ENCODE measurements at regions not wholly inside any gene's neighbourhood (a gene's known extent, or its start where the extent isn't known, plus 50 kb on each side); places are given as distances from the start of the nearest gene placed in this dataset.

GRCh38 chr14:86602263-86602662 is 1072.3 kb downstream of the FLRT2 start:
- TF ChIP-seq CTCF (IDR thresholded peaks at IDR 0.05; ENCODE audit: insufficient read depth, low read length), result no peak
- no peak for DNase-seq (ENCODE audit: low read depth)

GRCh38 chr14:86601813-86602212 is 1071.9 kb downstream of the FLRT2 start:
- DNase-seq (ENCODE audit: low read depth), result no peak
- TF ChIP-seq CTCF (IDR thresholded peaks at IDR 0.05; ENCODE audit: insufficient read depth, low read length), result no peak
- H3K4me3 ChIP-seq (ENCODE audit: low read depth, low read length), result no peak overlapping the region

More at GRCh38 chr14:86602263-86602662, 1072.3 kb downstream of the FLRT2 start:
- H3K4me3 ChIP-seq (ENCODE audit: low read depth, low read length), result no peak overlapping the region

GRCh38 chr14:86597279-86597678 is 1067.3 kb downstream of the FLRT2 start:
- DNase-seq (ENCODE audit: low read depth), result no peak
- no peak for TF ChIP-seq CTCF (IDR thresholded peaks at IDR 0.05; ENCODE audit: insufficient read depth, low read length)
- no peak overlapping the region for H3K4me3 ChIP-seq (ENCODE audit: low read depth, low read length)

- DNase-seq (ENCODE audit: low read depth), result no peak
- TF ChIP-seq CTCF (IDR thresholded peaks at IDR 0.05; ENCODE audit: insufficient read depth, low read length), result no peak
- no peak overlapping the region for H3K4me3 ChIP-seq (ENCODE audit: low read depth, low read length)
These were observed 1066.1 kb downstream of the FLRT2 start for GRCh38 chr14:86596024-86596423.

- DNase-seq (ENCODE audit: low read depth), result no peak
- TF ChIP-seq CTCF (IDR thresholded peaks at IDR 0.05; ENCODE audit: insufficient read depth, low read length), result no peak
- H3K4me3 ChIP-seq (ENCODE audit: low read depth, low read length), result no peak overlapping the region
These were observed 1045.2 kb downstream of the FLRT2 start for GRCh38 chr14:86575141-86575540.

- no peak for DNase-seq (ENCODE audit: low read depth)
- TF ChIP-seq CTCF (IDR thresholded peaks at IDR 0.05; ENCODE audit: insufficient read depth, low read length), result no peak
- H3K4me3 ChIP-seq (ENCODE audit: low read depth, low read length), result no peak overlapping the region
These were observed 1044.8 kb downstream of the FLRT2 start for GRCh38 chr14:86574778-86575129.

GRCh38 chr14:86574051-86574777 is 1044.3 kb downstream of the FLRT2 start:
- peak; percentile 47 for DNase-seq (ENCODE audit: low read depth)
- H3K4me3 ChIP-seq (ENCODE audit: low read depth, low read length), result no peak overlapping the region
- no peak for TF ChIP-seq CTCF (IDR thresholded peaks at IDR 0.05; ENCODE audit: insufficient read depth, low read length)
